Osteoblast (primary cell): ENCODE measurements at regions not wholly inside any gene's neighbourhood (a gene's known extent, or its start where the extent isn't known, plus 50 kb on each side); places are given as distances from the start of the nearest gene placed in this dataset.

Source experiments
- DNase-seq: peaks from one replicate; pipeline ENCODE4 v3.0.0; 2011; ENCODE audit warnings: low spot score, mixed read lengths; ENCODE audit not compliant: insufficient read length; ENCODE audit errors: missing footprints
- H2AFZ ChIP-seq: 2 replicates; pipeline ENCODE4 v1.6.0; 2011; ENCODE audit warnings: mild to moderate bottlenecking, low read length
- H3K27ac ChIP-seq: 2 replicates; pipeline ENCODE4 v1.5.1; 2011; ENCODE audit warnings: mild to moderate bottlenecking, low read depth, low read length, moderate library complexity
- H3K27me3 ChIP-seq: 2 replicates; pipeline ENCODE4 v1.6.0; 2012; ENCODE audit warnings: mild to moderate bottlenecking, control low read depth, inconsistent platforms, low read length, moderate library complexity; ENCODE audit not compliant: insufficient read depth
- H3K36me3 ChIP-seq: 2 replicates; pipeline ENCODE4 v1.5.1; 2011; ENCODE audit warnings: mild to moderate bottlenecking, low read length, control low read depth, moderate library complexity; ENCODE audit not compliant: insufficient read depth
- H3K4me1 ChIP-seq: 2 replicates; pipeline ENCODE4 v1.5.1; 2011; ENCODE audit warnings: mild to moderate bottlenecking, low read length, control low read depth, moderate library complexity; ENCODE audit not compliant: insufficient read depth
- H3K4me2 ChIP-seq: 2 replicates; pipeline ENCODE4 v1.6.0; 2011; ENCODE audit warnings: mild to moderate bottlenecking, low read length; ENCODE audit not compliant: insufficient read depth
- H3K4me3 ChIP-seq: fragments of 200-600 bp; sonication (generic); 3 replicates; pipeline ENCODE4 v1.5.1; 2012; ENCODE audit warnings: mild to moderate bottlenecking, low read length, inconsistent platforms; ENCODE audit not compliant: insufficient read depth
- H3K79me2 ChIP-seq: 2 replicates; pipeline ENCODE4 v1.6.0; 2012; ENCODE audit warnings: mild to moderate bottlenecking, low read length, control low read depth, inconsistent platforms; ENCODE audit not compliant: insufficient read depth
- H3K9me3 ChIP-seq: 2 replicates; pipeline ENCODE4 v1.5.1; 2011; ENCODE audit warnings: low read depth, low read length, control low read depth
- H4K20me1 ChIP-seq: 2 replicates; pipeline ENCODE4 v1.6.0; 2012; ENCODE audit warnings: mild to moderate bottlenecking, low read length, control low read depth; ENCODE audit not compliant: insufficient read depth
- CTCF ChIP-seq: IDR thresholded peaks from 2 replicates; pipeline ENCODE4 v1.5.1; 2011; ENCODE audit warnings: mild to moderate bottlenecking, low read depth, low read length, moderate library complexity; ENCODE audit errors: extremely low read depth

GRCh38 chr2:41914936-41915335 lies 132.9 kb upstream of the PKDCC start:
- Histone ChIP-seq H3K4me1 (no peaks in the 10 kb centered on the region), H4K20me1 (no peaks in the 10 kb centered on the region), H3K79me2 (no peaks in the 10 kb centered on the region), H3K36me3 (no peaks in the 10 kb centered on the region), H3K9me3 (no peaks in the 10 kb centered on the region), H3K27ac (no peak overlapping the region), H3K27me3 (peaks cover 3% of the 10 kb centered on the region), H2AFZ (no peak overlapping the region), H3K4me3 (no peak overlapping the region), H3K4me2 (no peak overlapping the region)
- DNase-seq = no peak
- TF ChIP-seq CTCF = no peak

- DNase-seq = no peak
- Histone ChIP-seq H3K36me3 (no peaks in the 10 kb centered on the region), H4K20me1 (no peaks in the 10 kb centered on the region), H2AFZ (no peak overlapping the region), H3K79me2 (no peaks in the 10 kb centered on the region), H3K27ac (no peak overlapping the region), H3K27me3 (peaks cover 3% of the 10 kb centered on the region), H3K4me2 (no peak overlapping the region), H3K4me1 (no peaks in the 10 kb centered on the region), H3K9me3 (no peaks in the 10 kb centered on the region), H3K4me3 (no peak overlapping the region)
- no peak for TF ChIP-seq CTCF
Measured at GRCh38 chr2:41916177-41916576, 131.6 kb upstream of the PKDCC start.

- Histone ChIP-seq H3K36me3 (no peaks in the 10 kb centered on the region), H3K4me1 (no peaks in the 10 kb centered on the region)
- TF ChIP-seq CTCF = no peak
Measured at GRCh38 chr2:41917587-41917986, 130.2 kb upstream of the PKDCC start.

GRCh38 chr2:41919135-41919534 lies 128.7 kb upstream of the PKDCC start:
- Histone ChIP-seq H3K27me3 (peaks cover 6% of the 10 kb centered on the region), H3K36me3 (no peaks in the 10 kb centered on the region), H3K9me3 (no peaks in the 10 kb centered on the region), H3K4me1 (no peaks in the 10 kb centered on the region), H3K4me2 (no peak overlapping the region), H4K20me1 (no peaks in the 10 kb centered on the region), H3K27ac (no peak overlapping the region), H3K79me2 (no peaks in the 10 kb centered on the region), H3K4me3 (no peak overlapping the region), H2AFZ (no peak overlapping the region)
- no peak for TF ChIP-seq CTCF
- DNase-seq = no peak

More at GRCh38 chr2:41917587-41917986, 130.2 kb upstream of the PKDCC start:
- Histone ChIP-seq H3K4me2 (no peak overlapping the region), H3K79me2 (no peaks in the 10 kb centered on the region), H4K20me1 (no peaks in the 10 kb centered on the region), H3K27ac (no peak overlapping the region), H2AFZ (no peak overlapping the region), H3K9me3 (no peaks in the 10 kb centered on the region), H3K4me3 (no peak overlapping the region), H3K27me3 (peaks cover 4% of the 10 kb centered on the region)
- DNase-seq = no peak
